ENCODE measurements at regions not wholly inside any gene's neighbourhood (a gene's known extent, or its start where the extent isn't known, plus 50 kb on each side); places are given as distances from the start of the nearest gene placed in this dataset.

GRCh38 chr14:42441615-42442014 is 834.9 kb downstream of the LRFN5 start:
- Histone ChIP-seq H3K9me2 (replicated peaks; ENCODE audit: low read length) (no peaks in the 10 kb centered on the region), H3K36me3 (ENCODE audit: low read depth, low read length) (no peaks in the 10 kb centered on the region), H3F3A (ENCODE audit: low read length, unreplicated experiment) (no peaks in the 10 kb centered on the region), H3K4me1 (ENCODE audit: insufficient read depth, low read length) (no peaks in the 10 kb centered on the region), H3K27ac (ENCODE audit: low read length) (no peak overlapping the region), H3K79me2 (ENCODE audit: low read length) (no peaks in the 10 kb centered on the region), H3K9ac (ENCODE audit: low read length) (no peak overlapping the region), H3K4me3 (ENCODE audit: low read length) (no peak overlapping the region), H4K20me1 (ENCODE audit: low read length) (no peaks in the 10 kb centered on the region), H2AFZ (ENCODE audit: low read length) (no peak overlapping the region), H3K4me2 (ENCODE audit: low read length) (no peak overlapping the region), H3K27me3 (ENCODE audit: low read length) (0 out of 2 replicates have a peak, but pooled peaks cover 3% of the 10 kb centered on the region), H3K9me3 (ENCODE audit: low read length) (no peaks in the 10 kb centered on the region)
- no peak for DNase-seq
- intact Hi-C loops (cut with micrococcal nuclease), result no loop called here
- CTCF ChIA-PET, result no interaction called here
- POLR2A ChIA-PET (ENCODE audit: unreplicated experiment), result no interaction called here
- TF ChIP-seq EZH2phosphoT487 (IDR thresholded peaks at IDR 0.05; ENCODE audit: borderline replicate concordance, low read length) (no peak), EZH2 (IDR thresholded peaks at IDR 0.05; ENCODE audit: low read length, unreplicated experiment) (no peak)
- TF ChIP-seq, protein P1, sequence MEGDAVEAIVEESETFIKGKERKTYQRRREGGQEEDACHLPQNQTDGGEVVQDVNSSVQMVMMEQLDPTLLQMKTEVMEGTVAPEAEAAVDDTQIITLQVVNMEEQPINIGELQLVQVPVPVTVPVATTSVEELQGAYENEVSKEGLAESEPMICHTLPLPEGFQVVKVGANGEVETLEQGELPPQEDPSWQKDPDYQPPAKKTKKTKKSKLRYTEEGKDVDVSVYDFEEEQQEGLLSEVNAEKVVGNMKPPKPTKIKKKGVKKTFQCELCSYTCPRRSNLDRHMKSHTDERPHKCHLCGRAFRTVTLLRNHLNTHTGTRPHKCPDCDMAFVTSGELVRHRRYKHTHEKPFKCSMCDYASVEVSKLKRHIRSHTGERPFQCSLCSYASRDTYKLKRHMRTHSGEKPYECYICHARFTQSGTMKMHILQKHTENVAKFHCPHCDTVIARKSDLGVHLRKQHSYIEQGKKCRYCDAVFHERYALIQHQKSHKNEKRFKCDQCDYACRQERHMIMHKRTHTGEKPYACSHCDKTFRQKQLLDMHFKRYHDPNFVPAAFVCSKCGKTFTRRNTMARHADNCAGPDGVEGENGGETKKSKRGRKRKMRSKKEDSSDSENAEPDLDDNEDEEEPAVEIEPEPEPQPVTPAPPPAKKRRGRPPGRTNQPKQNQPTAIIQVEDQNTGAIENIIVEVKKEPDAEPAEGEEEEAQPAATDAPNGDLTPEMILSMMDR (conservative IDR thresholded peaks at IDR 0.05; ENCODE audit: low read depth, low read length), result no peak
- BruUV-seq (replicated peaks), result no TSS peak
- no peak for ATAC-seq

- Histone ChIP-seq H3K36me3 (ENCODE audit: low read depth, low read length) (no peaks in the 10 kb centered on the region), H3K27me3 (ENCODE audit: low read length) (0 out of 2 replicates have a peak, but pooled peaks cover 3% of the 10 kb centered on the region), H4K20me1 (ENCODE audit: low read length) (no peaks in the 10 kb centered on the region), H3K27ac (ENCODE audit: low read length) (no peak overlapping the region), H3K9me3 (ENCODE audit: low read length) (no peaks in the 10 kb centered on the region), H3K4me3 (ENCODE audit: low read length) (no peak overlapping the region), H3K9me2 (replicated peaks; ENCODE audit: low read length) (no peaks in the 10 kb centered on the region), H3K79me2 (ENCODE audit: low read length) (no peaks in the 10 kb centered on the region), H3K9ac (ENCODE audit: low read length) (no peak overlapping the region), H3K4me1 (ENCODE audit: insufficient read depth, low read length) (no peaks in the 10 kb centered on the region), H3K4me2 (ENCODE audit: low read length) (no peak overlapping the region), H3F3A (ENCODE audit: low read length, unreplicated experiment) (no peaks in the 10 kb centered on the region), H2AFZ (ENCODE audit: low read length) (no peak overlapping the region)
- ChIA-PET CTCF (no interaction called here), POLR2A (ENCODE audit: unreplicated experiment) (no interaction called here)
- TF ChIP-seq EZH2phosphoT487 (IDR thresholded peaks at IDR 0.05; ENCODE audit: borderline replicate concordance, low read length), result no peak
- no peak for TF ChIP-seq EZH2 (IDR thresholded peaks at IDR 0.05; ENCODE audit: low read length, unreplicated experiment)
- TF ChIP-seq, protein P1 (conservative IDR thresholded peaks at IDR 0.05; ENCODE audit: low read depth, low read length), result no peak
- no TSS peak for BruUV-seq (replicated peaks)
- ATAC-seq (no peak), DNase-seq (no peak)
- intact Hi-C loops (cut with micrococcal nuclease), result no loop called here
Observed at GRCh38 chr14:42437809-42438208, 831.1 kb downstream of the LRFN5 start.

GRCh38 chr14:42429401-42429800 is 822.7 kb downstream of the LRFN5 start:
- Histone ChIP-seq H3K4me2 (ENCODE audit: low read length) (no peak overlapping the region), H3K27me3 (ENCODE audit: low read length) (no peaks in the 10 kb centered on the region), H3K9me2 (replicated peaks; ENCODE audit: low read length) (no peaks in the 10 kb centered on the region), H3K4me1 (ENCODE audit: insufficient read depth, low read length) (no peaks in the 10 kb centered on the region), H4K20me1 (ENCODE audit: low read length) (no peaks in the 10 kb centered on the region), H3K79me2 (ENCODE audit: low read length) (no peaks in the 10 kb centered on the region), H2AFZ (ENCODE audit: low read length) (no peak overlapping the region), H3K36me3 (ENCODE audit: low read depth, low read length) (no peaks in the 10 kb centered on the region), H3K9ac (ENCODE audit: low read length) (no peak overlapping the region), H3F3A (ENCODE audit: low read length, unreplicated experiment) (no peaks in the 10 kb centered on the region), H3K9me3 (ENCODE audit: low read length) (no peaks in the 10 kb centered on the region), H3K27ac (ENCODE audit: low read length) (no peak overlapping the region), H3K4me3 (ENCODE audit: low read length) (no peak overlapping the region)
- intact Hi-C loops (cut with micrococcal nuclease), result no loop called here
- DNase-seq (no peak), ATAC-seq (no peak)
- no TSS peak for BruUV-seq (replicated peaks)
- CTCF ChIA-PET, result no interaction called here
- POLR2A ChIA-PET (ENCODE audit: unreplicated experiment), result no interaction called here
- TF ChIP-seq, protein P1 (conservative IDR thresholded peaks at IDR 0.05; ENCODE audit: low read depth, low read length), result no peak
- TF ChIP-seq EZH2phosphoT487 (IDR thresholded peaks at IDR 0.05; ENCODE audit: borderline replicate concordance, low read length) (no peak), EZH2 (IDR thresholded peaks at IDR 0.05; ENCODE audit: low read length, unreplicated experiment) (no peak)

Data from PC-3 (cell line).